ENCODE measurements at regions not wholly inside any gene's neighbourhood (a gene's known extent, or its start where the extent isn't known, plus 50 kb on each side); places are given as distances from the start of the nearest gene placed in this dataset.
"Not testable (repeated sequence)": the region's sequence is repeated elsewhere in the genome, so short reads cannot be mapped to it uniquely, and the experiment has no call there.

GRCh38 chr5:102629827-102630605 lies 125.1 kb upstream of the PAM start:
- H3K36me3 ChIP-seq (ENCODE audit: control insufficient read depth, insufficient read depth, low read length), result no peaks in the 10 kb centered on the region
- no peak for DNase-seq (ENCODE audit: low read depth)
- POLR2A ChIA-PET, result no interaction called here
- CTCF ChIA-PET, result interaction anchor here (1.5 kb wide), 1 partner anchor 12 kb away, joined by 4 read pairs; no protein-coding TSS in a partner anchor
- TF ChIP-seq, protein P1, sequence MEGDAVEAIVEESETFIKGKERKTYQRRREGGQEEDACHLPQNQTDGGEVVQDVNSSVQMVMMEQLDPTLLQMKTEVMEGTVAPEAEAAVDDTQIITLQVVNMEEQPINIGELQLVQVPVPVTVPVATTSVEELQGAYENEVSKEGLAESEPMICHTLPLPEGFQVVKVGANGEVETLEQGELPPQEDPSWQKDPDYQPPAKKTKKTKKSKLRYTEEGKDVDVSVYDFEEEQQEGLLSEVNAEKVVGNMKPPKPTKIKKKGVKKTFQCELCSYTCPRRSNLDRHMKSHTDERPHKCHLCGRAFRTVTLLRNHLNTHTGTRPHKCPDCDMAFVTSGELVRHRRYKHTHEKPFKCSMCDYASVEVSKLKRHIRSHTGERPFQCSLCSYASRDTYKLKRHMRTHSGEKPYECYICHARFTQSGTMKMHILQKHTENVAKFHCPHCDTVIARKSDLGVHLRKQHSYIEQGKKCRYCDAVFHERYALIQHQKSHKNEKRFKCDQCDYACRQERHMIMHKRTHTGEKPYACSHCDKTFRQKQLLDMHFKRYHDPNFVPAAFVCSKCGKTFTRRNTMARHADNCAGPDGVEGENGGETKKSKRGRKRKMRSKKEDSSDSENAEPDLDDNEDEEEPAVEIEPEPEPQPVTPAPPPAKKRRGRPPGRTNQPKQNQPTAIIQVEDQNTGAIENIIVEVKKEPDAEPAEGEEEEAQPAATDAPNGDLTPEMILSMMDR (IDR thresholded peaks at IDR 0.05; ENCODE audit: insufficient read depth, low read depth, low read length), result no peak
- no peak overlapping the region for H3K4me3 ChIP-seq (ENCODE audit: low read depth, low read length)
- H3K27me3 ChIP-seq (ENCODE audit: control insufficient read depth, insufficient read depth, low read length), result no peaks in the 10 kb centered on the region

- CTCF ChIA-PET; H3K4me3 ChIP-seq (ENCODE audit: low read depth, low read length); POLR2A ChIA-PET; H3K36me3 ChIP-seq (ENCODE audit: control insufficient read depth, insufficient read depth, low read length); DNase-seq (ENCODE audit: low read depth); H3K27me3 ChIP-seq (ENCODE audit: control insufficient read depth, insufficient read depth, low read length): not testable (repeated sequence)
These were observed 119.7 kb upstream of the PAM start for GRCh38 chr5:102635399-102635798.

DNA sequence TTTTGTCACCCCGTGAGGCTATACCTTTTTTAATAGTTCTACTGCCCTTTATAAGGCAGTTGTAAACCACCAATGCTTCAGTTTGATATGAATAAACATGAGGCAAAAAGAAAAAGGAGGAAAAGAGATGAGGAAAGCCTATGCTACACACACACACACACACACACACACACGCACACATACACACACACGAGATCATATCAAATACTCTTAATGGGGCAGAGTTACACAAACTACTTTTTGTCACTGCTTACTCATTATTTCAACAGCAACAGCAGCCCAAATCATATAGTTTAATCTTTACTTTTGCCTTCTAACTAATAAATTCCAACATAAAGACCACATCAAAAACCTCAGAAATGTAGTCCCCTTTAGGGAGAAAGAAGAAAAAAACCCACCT lies 116.8 kb upstream of the PAM start:
- H3K27me3 ChIP-seq (ENCODE audit: control insufficient read depth, insufficient read depth, low read length), result no peaks in the 10 kb centered on the region
- DNase-seq (ENCODE audit: low read depth), result no peak
- H3K36me3 ChIP-seq (ENCODE audit: control insufficient read depth, insufficient read depth, low read length), result no peaks in the 10 kb centered on the region
- ChIA-PET CTCF (no interaction called here), POLR2A (no interaction called here)
- TF ChIP-seq, protein P1 (IDR thresholded peaks at IDR 0.05; ENCODE audit: insufficient read depth, low read depth, low read length), result no peak
- no peak overlapping the region for H3K4me3 ChIP-seq (ENCODE audit: low read depth, low read length)

- POLR2A ChIA-PET, result no interaction called here
- no peak overlapping the region for H3K4me3 ChIP-seq (ENCODE audit: low read depth, low read length)
- H3K27me3 ChIP-seq (ENCODE audit: control insufficient read depth, insufficient read depth, low read length), result no peaks in the 10 kb centered on the region
- TF ChIP-seq, protein P1 (IDR thresholded peaks at IDR 0.05; ENCODE audit: insufficient read depth, low read depth, low read length), result no peak
- DNase-seq (ENCODE audit: low read depth), result no peak
- CTCF ChIA-PET, result no interaction called here
- no peaks in the 10 kb centered on the region for H3K36me3 ChIP-seq (ENCODE audit: control insufficient read depth, insufficient read depth, low read length)
These were observed 116.0 kb upstream of the PAM start for GRCh38 chr5:102638912-102639652.

GRCh38 chr5:102649731-102650130 lies 105.4 kb upstream of the PAM start:
- Histone ChIP-seq H3K36me3 (ENCODE audit: control insufficient read depth, insufficient read depth, low read length) (no peaks in the 10 kb centered on the region), H3K27me3 (ENCODE audit: control insufficient read depth, insufficient read depth, low read length) (no peaks in the 10 kb centered on the region; the same call in 1 of the 2 replicates), H3K4me3 (ENCODE audit: low read depth, low read length) (no peak overlapping the region)
- DNase-seq (ENCODE audit: low read depth), result no peak
- POLR2A ChIA-PET, result no interaction called here
- TF ChIP-seq, protein P1 (IDR thresholded peaks at IDR 0.05; ENCODE audit: insufficient read depth, low read depth, low read length), result no peak
- CTCF ChIA-PET, result no interaction called here

All from BJ (cell line).